WI38 (cell line): ENCODE measurements at regions not wholly inside any gene's neighbourhood (a gene's known extent, or its start where the extent isn't known, plus 50 kb on each side); places are given as distances from the start of the nearest gene placed in this dataset.
A peak's percentile ranks its signal among the peaks of the same experiment; 100 is the strongest.

Experiments used
- H3K4me3 ChIP-seq: 2 replicates; pipeline ENCODE4 v1.5.1; 2011; ENCODE audit warnings: low read depth, mild to moderate bottlenecking, control low read depth, low read length
- CTCF ChIP-seq: IDR thresholded peaks from 2 replicates; pipeline ENCODE4 v1.5.1; 2012; ENCODE audit warnings: low read depth, mild to moderate bottlenecking, control low read depth, low read length

- TF ChIP-seq CTCF: no peak
- no peak overlapping the region for H3K4me3 ChIP-seq
Observed at GRCh38 chr6:54702772-54703171, 143.8 kb upstream of the FAM83B start.

DNA sequence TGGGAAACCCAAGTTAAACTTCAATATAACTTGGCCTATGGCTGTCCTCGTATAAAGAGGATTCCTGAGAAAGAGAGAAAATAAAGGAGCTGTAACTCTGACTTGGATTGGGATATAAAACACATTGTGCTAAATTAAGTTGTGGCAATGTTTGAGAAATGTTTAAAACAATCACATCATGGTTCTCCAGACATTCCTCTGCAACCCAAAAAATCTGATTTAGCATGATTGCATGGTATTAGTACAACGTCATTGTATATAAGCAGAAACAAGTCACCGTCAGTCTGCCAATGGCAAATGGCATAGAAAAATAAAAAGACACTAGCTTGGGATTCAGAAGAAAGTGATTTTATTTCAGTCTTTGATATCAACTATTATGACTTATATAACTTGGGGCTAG is 140.2 kb upstream of the FAM83B start:
- TF ChIP-seq CTCF: no peak
- no peak overlapping the region for H3K4me3 ChIP-seq

DNA sequence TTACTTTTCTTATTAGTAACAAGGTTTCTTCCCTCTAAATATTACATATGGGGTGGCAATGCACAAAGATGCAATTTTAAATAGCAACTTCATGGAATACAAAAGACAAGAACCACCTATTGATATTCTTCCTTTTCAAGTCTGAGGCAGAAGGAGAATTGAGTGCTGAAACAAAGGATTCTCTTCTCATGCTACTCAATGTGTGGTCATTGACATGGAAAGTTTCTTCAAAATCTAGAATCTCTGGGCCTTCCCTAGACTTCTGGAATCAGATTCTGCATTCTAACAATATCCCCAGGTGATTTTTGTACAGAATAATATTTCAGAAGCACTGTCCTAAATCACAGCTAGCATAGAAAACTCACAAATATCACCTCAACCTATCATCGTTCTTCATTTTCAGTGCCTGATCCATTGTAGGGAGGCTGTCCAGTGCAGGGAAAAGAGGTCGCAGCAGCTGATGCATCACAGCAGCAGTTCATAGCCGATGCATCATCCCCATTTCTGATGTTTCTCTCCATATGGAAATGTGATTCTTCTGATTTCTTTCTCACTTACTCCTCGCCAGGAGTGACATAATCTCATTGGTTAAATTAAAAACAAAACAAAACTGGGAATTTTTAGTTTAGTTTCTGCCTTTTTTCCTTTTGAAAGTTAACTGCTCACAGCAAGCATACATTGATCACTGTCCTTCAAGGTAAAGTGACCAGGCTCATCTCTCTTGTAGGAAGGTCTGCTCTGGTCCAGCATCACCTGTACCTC is 139.5 kb upstream of the FAM83B start:
- H3K4me3 ChIP-seq: no peak overlapping the region
- TF ChIP-seq CTCF: no peak

DNA sequence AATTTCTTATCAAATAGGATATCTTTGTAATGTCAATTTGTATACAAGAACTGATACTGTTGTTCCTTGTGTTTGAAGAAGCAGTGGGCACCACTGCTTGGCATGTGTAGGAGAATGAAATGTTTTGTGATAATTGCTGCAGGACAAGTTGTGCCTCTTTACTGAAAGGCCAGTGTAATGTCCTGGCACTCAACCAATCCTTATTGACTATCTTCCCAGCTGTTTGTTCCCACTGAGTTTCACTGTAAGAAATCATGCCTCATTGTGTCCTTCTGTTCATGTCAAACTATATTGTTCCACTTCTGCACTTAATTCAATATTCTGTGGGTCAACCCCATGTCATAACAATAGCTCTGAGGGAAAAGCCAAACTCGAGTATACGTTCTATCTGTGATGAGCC is 136.1 kb upstream of the FAM83B start:
- TF ChIP-seq CTCF: no peak
- H3K4me3 ChIP-seq: no peak overlapping the region

DNA sequence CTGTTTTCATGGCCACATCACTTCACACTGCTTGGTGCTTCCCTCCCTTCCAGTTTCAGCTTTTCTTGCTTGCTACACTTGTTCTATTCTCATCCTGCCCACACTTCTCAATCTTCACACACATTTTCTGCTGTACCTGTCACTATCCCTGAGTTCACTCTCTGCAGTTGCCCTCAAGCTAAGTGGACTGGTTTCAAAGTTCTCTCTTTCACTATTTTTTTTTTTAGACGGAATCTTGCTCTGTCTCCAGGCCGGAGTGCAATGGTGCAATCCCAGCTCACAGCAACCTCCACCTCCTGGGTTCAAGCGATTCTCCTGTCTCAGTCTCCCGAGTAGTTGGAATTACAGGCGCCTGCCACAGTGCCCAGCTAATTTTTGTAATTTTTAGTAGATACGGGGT is 130.6 kb upstream of the FAM83B start:
- no peak overlapping the region for H3K4me3 ChIP-seq
- no peak for TF ChIP-seq CTCF

GRCh38 chr6:54716877-54717276 is 129.7 kb upstream of the FAM83B start:
- no peak overlapping the region for H3K4me3 ChIP-seq
- TF ChIP-seq CTCF: no peak

- peak; percentile 85 for TF ChIP-seq CTCF
- no peak overlapping the region for H3K4me3 ChIP-seq
Observed at GRCh38 chr6:54717849-54718455, 128.6 kb upstream of the FAM83B start.
